ENCODE measurements at regions not wholly inside any gene's neighbourhood (a gene's known extent, or its start where the extent isn't known, plus 50 kb on each side); places are given as distances from the start of the nearest gene placed in this dataset.

GRCh38 chr3:159627229-159627628 is 361.4 kb upstream of the IL12A start:
- no peaks in the 10 kb centered on the region; the same call in 1 of the 2 replicates for H3K9me2 ChIP-seq (replicated peaks; ENCODE audit: insufficient read depth, low read length)
- H3K4me1 ChIP-seq (ENCODE audit: low read length): no peaks in the 10 kb centered on the region
- no peak overlapping the region for H3K4me2 ChIP-seq (ENCODE audit: low read depth, low read length)
- no peak overlapping the region for H3K27ac ChIP-seq (ENCODE audit: low read length)
- no peak for DNase-seq
- no peaks in the 10 kb centered on the region for H4K20me1 ChIP-seq (ENCODE audit: insufficient read depth, low read length)
- no peak overlapping the region for H3K4me3 ChIP-seq (ENCODE audit: low read length)
- no peaks in the 10 kb centered on the region for H3K36me3 ChIP-seq (replicated peaks; ENCODE audit: insufficient read depth, low read length)
- no peaks in the 10 kb centered on the region for H3K27me3 ChIP-seq (replicated peaks; ENCODE audit: insufficient read depth, low read length)
- H3F3A ChIP-seq (ENCODE audit: insufficient read depth, low read length): no peaks in the 10 kb centered on the region
- TF ChIP-seq EZH2 (optimal IDR thresholded peaks at IDR 0.05; ENCODE audit: low read depth, low read length): no peak
- no peak overlapping the region for H2AFZ ChIP-seq (ENCODE audit: low read length)
- no peaks in the 10 kb centered on the region for H3K79me2 ChIP-seq (ENCODE audit: low read length)
- H3K9ac ChIP-seq (ENCODE audit: low read length): no peak overlapping the region
- H3K9me3 ChIP-seq (replicated peaks; ENCODE audit: insufficient read depth, low read length): no peaks in the 10 kb centered on the region

GRCh38 chr3:159627634-159628033 is 361.0 kb upstream of the IL12A start:
- no peak overlapping the region for H3K4me2 ChIP-seq (ENCODE audit: low read depth, low read length)
- H4K20me1 ChIP-seq (ENCODE audit: insufficient read depth, low read length): no peaks in the 10 kb centered on the region
- no peaks in the 10 kb centered on the region for H3K36me3 ChIP-seq (replicated peaks; ENCODE audit: insufficient read depth, low read length)
- no peaks in the 10 kb centered on the region for H3F3A ChIP-seq (ENCODE audit: insufficient read depth, low read length)
- no peak overlapping the region for H2AFZ ChIP-seq (ENCODE audit: low read length)
- H3K4me1 ChIP-seq (ENCODE audit: low read length): no peaks in the 10 kb centered on the region
- TF ChIP-seq EZH2phosphoT487 (IDR thresholded peaks at IDR 0.05; ENCODE audit: low read length) (no peak), EZH2 (optimal IDR thresholded peaks at IDR 0.05; ENCODE audit: low read depth, low read length) (no peak), CTCF (IDR thresholded peaks at IDR 0.05; ENCODE audit: low read length) (no peak)
- no peaks in the 10 kb centered on the region for H3K79me2 ChIP-seq (ENCODE audit: low read length)
- H3K4me3 ChIP-seq (ENCODE audit: low read length): no peak overlapping the region
- no peak for DNase-seq
- no peak overlapping the region for H3K27ac ChIP-seq (ENCODE audit: low read length)
- no peak overlapping the region for H3K9ac ChIP-seq (ENCODE audit: low read length)
- H3K27me3 ChIP-seq (replicated peaks; ENCODE audit: insufficient read depth, low read length): no peaks in the 10 kb centered on the region
- no peaks in the 10 kb centered on the region for H3K9me3 ChIP-seq (replicated peaks; ENCODE audit: insufficient read depth, low read length)
- no peaks in the 10 kb centered on the region; the same call in 1 of the 2 replicates for H3K9me2 ChIP-seq (replicated peaks; ENCODE audit: insufficient read depth, low read length)

DNA sequence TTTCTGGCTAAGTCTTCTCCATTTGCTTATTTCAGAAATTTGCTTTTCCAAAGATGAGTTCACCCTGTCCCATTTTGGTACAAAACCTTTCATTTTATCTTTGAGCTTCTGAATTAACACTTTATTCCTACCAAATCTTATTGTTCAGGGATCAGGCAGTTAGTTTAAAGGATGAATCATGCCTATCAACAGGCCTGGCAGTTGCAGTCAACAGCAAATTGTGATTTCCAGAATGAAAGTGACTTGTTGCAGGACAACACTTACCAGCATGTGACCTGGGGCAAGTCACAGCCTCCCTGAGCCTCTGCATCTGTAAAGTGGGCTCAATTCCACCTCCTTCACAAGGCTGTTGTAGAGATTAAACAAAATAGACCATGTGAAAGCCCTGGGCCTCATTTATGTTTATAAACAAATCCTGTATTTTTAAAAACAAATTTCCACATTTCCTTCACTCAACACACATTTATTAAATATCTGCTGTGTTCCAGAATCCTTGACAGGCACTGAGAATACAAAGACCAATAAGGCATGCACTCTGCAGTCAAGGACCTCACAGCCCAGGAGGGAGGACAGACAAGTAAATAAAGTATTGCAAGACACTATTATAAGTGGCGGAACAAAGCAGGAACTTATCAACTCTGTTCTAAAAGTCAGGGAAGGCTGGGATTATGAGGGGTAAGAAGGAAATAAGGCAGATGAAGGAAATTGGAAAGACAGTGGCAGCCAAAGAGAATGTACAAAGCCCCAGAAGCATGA is 359.1 kb upstream of the IL12A start:
- H3K4me3 ChIP-seq (ENCODE audit: low read length): no peak overlapping the region
- no peaks in the 10 kb centered on the region for H4K20me1 ChIP-seq (ENCODE audit: insufficient read depth, low read length)
- H3F3A ChIP-seq (ENCODE audit: insufficient read depth, low read length): no peaks in the 10 kb centered on the region
- no peaks in the 10 kb centered on the region for H3K27me3 ChIP-seq (replicated peaks; ENCODE audit: insufficient read depth, low read length)
- H3K4me1 ChIP-seq (ENCODE audit: low read length): no peaks in the 10 kb centered on the region
- DNase-seq: no peak
- no peak overlapping the region for H3K9ac ChIP-seq (ENCODE audit: low read length)
- H2AFZ ChIP-seq (ENCODE audit: low read length): no peak overlapping the region
- no peaks in the 10 kb centered on the region for H3K9me3 ChIP-seq (replicated peaks; ENCODE audit: insufficient read depth, low read length)
- H3K79me2 ChIP-seq (ENCODE audit: low read length): no peaks in the 10 kb centered on the region
- no peak for TF ChIP-seq EZH2phosphoT487 (IDR thresholded peaks at IDR 0.05; ENCODE audit: low read length)
- TF ChIP-seq CTCF (IDR thresholded peaks at IDR 0.05; ENCODE audit: low read length): no peak
- no peak overlapping the region for H3K4me2 ChIP-seq (ENCODE audit: low read depth, low read length)
- H3K27ac ChIP-seq (ENCODE audit: low read length): no peak overlapping the region
- H3K36me3 ChIP-seq (replicated peaks; ENCODE audit: insufficient read depth, low read length): no peaks in the 10 kb centered on the region
- H3K9me2 ChIP-seq (replicated peaks; ENCODE audit: insufficient read depth, low read length): no peaks in the 10 kb centered on the region; the same call in 1 of the 2 replicates

- Histone ChIP-seq H3K36me3 (replicated peaks; ENCODE audit: insufficient read depth, low read length) (no peaks in the 10 kb centered on the region), H3K4me2 (ENCODE audit: low read depth, low read length) (no peak overlapping the region), H3K79me2 (ENCODE audit: low read length) (no peaks in the 10 kb centered on the region), H3K9me2 (replicated peaks; ENCODE audit: insufficient read depth, low read length) (no peaks in the 10 kb centered on the region; the same call in 1 of the 2 replicates), H2AFZ (ENCODE audit: low read length) (no peak overlapping the region), H4K20me1 (ENCODE audit: insufficient read depth, low read length) (no peaks in the 10 kb centered on the region), H3F3A (ENCODE audit: insufficient read depth, low read length) (no peaks in the 10 kb centered on the region), H3K4me1 (ENCODE audit: low read length) (no peaks in the 10 kb centered on the region), H3K9me3 (replicated peaks; ENCODE audit: insufficient read depth, low read length) (no peaks in the 10 kb centered on the region), H3K4me3 (ENCODE audit: low read length) (no peak overlapping the region), H3K9ac (ENCODE audit: low read length) (no peak overlapping the region), H3K27ac (ENCODE audit: low read length) (no peak overlapping the region), H3K27me3 (replicated peaks; ENCODE audit: insufficient read depth, low read length) (no peaks in the 10 kb centered on the region)
- TF ChIP-seq EZH2phosphoT487 (IDR thresholded peaks at IDR 0.05; ENCODE audit: low read length) (no peak), CTCF (IDR thresholded peaks at IDR 0.05; ENCODE audit: low read length) (no peak), EZH2 (optimal IDR thresholded peaks at IDR 0.05; ENCODE audit: low read depth, low read length) (no peak)
- DNase-seq: no peak
Observed at GRCh38 chr3:159631226-159631625, 357.4 kb upstream of the IL12A start.

Measured in MM.1S (cell line).